Mesenchymal stem cell (in vitro differentiated cells and primary cell): ENCODE measurements at regions not wholly inside any gene's neighbourhood (a gene's known extent, or its start where the extent isn't known, plus 50 kb on each side); places are given as distances from the start of the nearest gene placed in this dataset.

Experiments used
- DNase-seq: peaks from one replicate; pipeline ENCODE4 v3.0.0-alpha.2; 2013
- H2AFZ ChIP-seq: one replicate; pipeline ENCODE4 v1.6.1; 2013; ENCODE audit warnings: low read depth, mild to moderate bottlenecking, control low read depth, inconsistent platforms, low read length, moderate library complexity
- H2AK5ac ChIP-seq: 2 replicates; pipeline ENCODE4 v1.6.1; 2013; ENCODE audit warnings: low read length, moderate library complexity, mild to moderate bottlenecking, inconsistent platforms; ENCODE audit not compliant: severe bottlenecking
- H2BK120ac ChIP-seq: one replicate; pipeline ENCODE4 v1.6.1; 2013; ENCODE audit warnings: low read depth, mild to moderate bottlenecking, inconsistent platforms, low read length, moderate library complexity
- H2BK12ac ChIP-seq, 2 experiments: one replicate each; pipeline ENCODE4 v1.6.1; 2013; ENCODE audit warnings: inconsistent platforms in 2 of 2, low read length in 2 of 2, mild to moderate bottlenecking in 2 of 2, moderate library complexity in 2 of 2, control low read depth in 1 of 2
- H2BK15ac ChIP-seq: one replicate; pipeline ENCODE4 v1.6.1; 2013; ENCODE audit warnings: mild to moderate bottlenecking, low read depth, inconsistent platforms; ENCODE audit not compliant: poor library complexity, severe bottlenecking
- H2BK5ac ChIP-seq: 2 replicates; pipeline ENCODE4 v1.6.1; 2013; ENCODE audit warnings: low read depth, mild to moderate bottlenecking, low read length, control low read depth, inconsistent platforms; ENCODE audit not compliant: poor library complexity, severe bottlenecking
- H3K14ac ChIP-seq, 2 experiments: one replicate each; pipeline ENCODE4 v1.6.1; 2013; ENCODE audit warnings: inconsistent platforms in 2 of 2, low read length in 2 of 2, control low read depth in 1 of 2, mild to moderate bottlenecking in 1 of 2, moderate library complexity in 1 of 2
- H3K18ac ChIP-seq, 2 experiments: one replicate each; pipeline ENCODE4 v1.6.1; 2013; ENCODE audit warnings: inconsistent platforms in 2 of 2, low read length in 2 of 2, control low read depth in 1 of 2, low read depth in 1 of 2, mild to moderate bottlenecking in 1 of 2
- H3K23ac ChIP-seq, 2 experiments: one replicate each; pipeline ENCODE4 v1.6.1; 2013; ENCODE audit warnings: inconsistent platforms in 2 of 2, low read length in 2 of 2, mild to moderate bottlenecking in 2 of 2, moderate library complexity in 2 of 2, control low read depth in 1 of 2
- H3K27ac ChIP-seq: 2 replicates; pipeline ENCODE4 v1.5.1; 2013; ENCODE audit warnings: mild to moderate bottlenecking, moderate library complexity, low read length, control low read depth, inconsistent platforms; ENCODE audit not compliant: poor library complexity, severe bottlenecking
- H3K27me3 ChIP-seq, 2 experiments: 2 replicates each; pipeline versions ENCODE4 v1.6.1 to v1.7.0; 2013; ENCODE audit warnings: low read length in 2 of 2, mild to moderate bottlenecking in 2 of 2, moderate library complexity in 2 of 2, control low read depth in 1 of 2, inconsistent platforms in 1 of 2; ENCODE audit not compliant: control insufficient read depth in 1 of 2, insufficient read depth in 1 of 2
- H3K36me3 ChIP-seq, 2 experiments: 2 replicates each; pipeline versions ENCODE4 v1.6.1 to v1.7.0; 2013; ENCODE audit warnings: low read length in 2 of 2, control low read depth in 1 of 2, inconsistent platforms in 1 of 2, low read depth in 1 of 2, mild to moderate bottlenecking in 1 of 2; ENCODE audit not compliant: insufficient read depth in 2 of 2, control insufficient read depth in 1 of 2
- H3K4ac ChIP-seq, 2 experiments: one replicate each; pipeline ENCODE4 v1.6.1; 2013; ENCODE audit warnings: inconsistent platforms in 2 of 2, low read length in 2 of 2, mild to moderate bottlenecking in 2 of 2, moderate library complexity in 2 of 2, control low read depth in 1 of 2, low read depth in 1 of 2
- H3K4me1 ChIP-seq: 2 replicates; pipeline ENCODE4 v1.6.1; 2013; ENCODE audit warnings: low read depth, low read length, control low read depth; ENCODE audit not compliant: control insufficient read depth, insufficient read depth
- H3K4me2 ChIP-seq: 2 replicates; pipeline ENCODE4 v1.6.1; 2013; ENCODE audit warnings: low read length, mild to moderate bottlenecking, inconsistent platforms; ENCODE audit not compliant: poor library complexity, severe bottlenecking
- H3K4me3 ChIP-seq, 2 experiments: 2 replicates each; pipeline versions ENCODE4 v1.5.1 to v1.7.0; 2013; ENCODE audit warnings: low read length in 2 of 2, mild to moderate bottlenecking in 2 of 2, control low read depth in 1 of 2, low read depth in 1 of 2; ENCODE audit not compliant: insufficient read depth in 1 of 2
- H3K79me1 ChIP-seq: replicated peaks from 2 replicates; pipeline ENCODE4 v1.6.1; 2013; ENCODE audit warnings: mild to moderate bottlenecking, control low read depth, low read length, inconsistent platforms; ENCODE audit not compliant: poor library complexity, severe bottlenecking
- H3K9ac ChIP-seq: 2 replicates; pipeline ENCODE4 v1.7.0; 2013; ENCODE audit warnings: mild to moderate bottlenecking, low read length, moderate library complexity
- H3K9me3 ChIP-seq: 2 replicates; pipeline ENCODE4 v1.7.0; 2013; ENCODE audit warnings: mild to moderate bottlenecking, low read length; ENCODE audit not compliant: control insufficient read depth
- H4K8ac ChIP-seq: one replicate; pipeline ENCODE4 v1.6.1; 2013; ENCODE audit warnings: inconsistent platforms, mild to moderate bottlenecking, low read length, moderate library complexity
- H4K91ac ChIP-seq: one replicate; pipeline ENCODE4 v1.6.1; 2013; ENCODE audit warnings: mild to moderate bottlenecking, low read length, inconsistent platforms
- WGBS: methylation state at CpG from one replicate; pipeline ENCODE4 v1.1.7; 2013; ENCODE audit warnings: mixed read lengths; 5-methylcytosine and 5-hydroxymethylcytosine counted together

DNA sequence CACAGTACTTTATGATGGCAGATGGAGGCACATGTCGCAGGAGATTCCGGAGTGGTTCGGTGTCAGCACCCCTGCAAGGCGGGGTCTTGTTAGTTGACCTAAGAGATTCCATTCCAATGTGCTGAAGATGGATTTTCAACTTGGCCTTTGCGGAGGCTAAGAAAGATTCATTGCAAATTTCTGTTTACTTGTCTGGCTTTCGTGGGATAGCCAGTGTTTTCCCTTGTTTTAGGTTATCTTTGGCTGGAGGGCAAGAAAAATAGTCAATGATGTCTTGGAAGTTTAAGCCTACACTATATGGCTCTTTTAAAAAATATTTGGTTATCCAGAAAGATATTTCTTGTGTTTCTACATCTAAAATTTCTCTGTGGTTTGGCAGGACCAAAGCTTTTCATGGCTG is 123.6 kb upstream of the PTCH1 start:
- Histone ChIP-seq H3K4me3 (no peak overlapping the region), H3K27me3 (peaks cover 0 to 19% of the 10 kb centered on the region in 2 experiments), H3K27ac (no peak overlapping the region), H3K4ac (no peak overlapping the region), H4K8ac (no peak overlapping the region), H2BK15ac (no peak overlapping the region), H3K18ac (no peak overlapping the region), H4K91ac (no peak overlapping the region), H2BK5ac (no peak overlapping the region), H3K9me3 (peaks cover 5% of the 10 kb centered on the region), H2BK120ac (no peak overlapping the region), H3K79me1 (no peaks in the 10 kb centered on the region), H3K9ac (no peak overlapping the region), H3K4me1 (peaks cover 3% of the 10 kb centered on the region), H2BK12ac (no peak overlapping the region), H2AFZ (no peak overlapping the region), H3K23ac (no peak overlapping the region), H3K14ac (no peak overlapping the region), H3K36me3 (no peaks in the 10 kb centered on the region), H3K4me2 (no peak overlapping the region), H2AK5ac (no peak overlapping the region)
- DNase-seq: no peak
- 93% methylated on average over 6 of the region's 6 CpGs for WGBS

DNA sequence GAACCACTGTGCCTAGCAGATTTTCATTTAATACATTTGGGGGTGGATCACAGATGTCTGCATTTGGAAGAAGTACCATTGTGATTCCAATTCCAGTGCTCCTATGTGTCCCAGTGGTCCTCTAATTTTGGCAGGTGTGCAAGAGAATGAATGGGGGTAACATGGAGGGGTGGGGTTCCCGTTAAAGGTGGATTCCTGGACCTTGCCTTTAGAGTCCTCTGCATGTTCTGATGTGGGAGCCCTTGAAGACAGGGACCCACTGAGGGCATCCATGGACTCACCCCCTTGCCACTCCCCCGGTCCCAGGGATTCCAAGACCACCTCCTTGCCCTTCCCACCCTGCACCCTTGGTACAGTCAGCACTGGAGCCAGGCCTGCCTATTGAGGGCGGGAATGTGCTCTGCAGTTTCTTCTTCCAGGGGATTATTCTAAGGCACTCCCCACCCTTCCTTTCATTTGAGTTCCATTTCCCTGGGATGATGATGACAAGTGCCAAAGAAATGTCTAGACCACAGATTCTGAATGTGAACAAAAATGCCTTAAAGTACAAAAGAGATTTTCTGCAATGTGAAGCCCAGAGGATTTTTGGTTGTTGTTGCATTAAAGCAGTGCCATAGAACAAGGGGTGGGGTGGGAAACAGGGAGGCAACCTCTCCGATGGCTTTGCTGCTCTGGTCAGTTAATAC is 119.4 kb upstream of the PTCH1 start:
- no peak overlapping the region for H3K4me2 ChIP-seq
- H2BK15ac ChIP-seq: no peak overlapping the region
- H3K79me1 ChIP-seq: no peaks in the 10 kb centered on the region
- H2BK12ac ChIP-seq: no peak overlapping the region
- H2AK5ac ChIP-seq: no peak overlapping the region
- peaks cover 9% of the 10 kb centered on the region for H3K9me3 ChIP-seq
- no peaks in the 10 kb centered on the region for H3K36me3 ChIP-seq
- 100% methylated on average over 3 of the region's 4 CpGs for WGBS
- no peak overlapping the region for H3K4me3 ChIP-seq
- H3K4ac ChIP-seq: no peak overlapping the region
- H2BK120ac ChIP-seq: no peak overlapping the region
- no peak overlapping the region for H3K23ac ChIP-seq
- H3K14ac ChIP-seq: no peak overlapping the region
- H4K91ac ChIP-seq: no peak overlapping the region
- H3K4me1 ChIP-seq: no peaks in the 10 kb centered on the region
- peaks cover 0 to 22% of the 10 kb centered on the region in 2 experiments for H3K27me3 ChIP-seq
- DNase-seq: no peak
- no peak overlapping the region for H4K8ac ChIP-seq
- H3K18ac ChIP-seq: no peak overlapping the region
- H2AFZ ChIP-seq: no peak overlapping the region
- H2BK5ac ChIP-seq: no peak overlapping the region
- H3K9ac ChIP-seq: no peak overlapping the region
- H3K27ac ChIP-seq: no peak overlapping the region

DNA sequence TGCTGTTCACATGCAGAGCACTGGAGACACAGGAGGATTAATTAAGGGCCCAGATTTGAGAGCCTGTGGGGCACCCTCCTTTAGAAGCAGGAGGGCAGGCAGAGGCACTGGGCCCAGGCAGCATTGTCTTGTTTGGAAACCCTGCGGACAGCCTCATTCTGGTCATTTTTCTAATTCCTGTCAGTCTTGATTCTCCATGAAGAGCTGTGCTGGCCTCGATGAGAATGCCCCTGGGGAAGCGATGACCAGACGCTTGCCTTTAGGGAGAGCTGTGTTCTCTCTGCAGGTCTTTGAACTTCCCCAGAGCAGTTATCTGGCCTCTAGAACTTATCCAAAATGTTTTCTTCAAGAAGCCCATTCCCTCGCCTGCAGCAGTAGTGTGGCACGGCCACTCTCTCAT is 117.8 kb upstream of the PTCH1 start:
- WGBS: 74% methylated on average over 6 of the region's 6 CpGs
- Histone ChIP-seq H4K91ac (no peak overlapping the region), H2BK5ac (no peak overlapping the region), H3K23ac (no peak overlapping the region), H3K4me2 (no peak overlapping the region), H3K4me3 (no peak overlapping the region), H3K9ac (no peak overlapping the region), H3K18ac (no peak overlapping the region), H2AFZ (no peak overlapping the region), H2BK12ac (no peak overlapping the region), H3K36me3 (no peaks in the 10 kb centered on the region), H3K4me1 (no peaks in the 10 kb centered on the region), H3K27ac (no peak overlapping the region), H3K27me3 (peaks cover 0 to 16% of the 10 kb centered on the region in 2 experiments), H2BK15ac (no peak overlapping the region), H3K79me1 (no peaks in the 10 kb centered on the region), H2AK5ac (no peak overlapping the region), H2BK120ac (no peak overlapping the region), H3K14ac (no peak overlapping the region), H4K8ac (no peak overlapping the region), H3K4ac (no peak overlapping the region), H3K9me3 (peaks cover 4% of the 10 kb centered on the region)
- DNase-seq: no peak

DNA sequence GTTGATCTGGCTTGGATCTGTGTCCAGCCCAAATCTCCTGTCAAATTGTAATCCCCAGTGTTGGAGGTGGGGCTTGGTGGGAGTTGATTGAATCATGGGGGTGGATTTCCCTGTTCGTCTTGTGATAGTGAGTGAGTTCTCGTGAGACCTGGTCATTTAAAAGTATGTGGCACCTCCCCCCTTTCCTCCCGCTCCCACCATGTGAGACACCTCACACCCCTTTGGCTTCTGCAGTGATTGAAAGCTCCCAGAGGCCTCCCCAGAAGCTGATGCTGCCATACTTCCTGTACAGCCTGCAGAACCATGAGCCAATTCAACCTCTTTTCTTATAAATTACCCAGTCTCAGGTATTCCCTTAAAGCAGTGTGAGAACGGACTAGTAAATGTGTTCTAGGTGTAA is 117.3 kb upstream of the PTCH1 start:
- Histone ChIP-seq H2AFZ (no peak overlapping the region), H2AK5ac (no peak overlapping the region), H3K79me1 (no peaks in the 10 kb centered on the region), H4K91ac (no peak overlapping the region), H3K9ac (no peak overlapping the region), H3K23ac (no peak overlapping the region), H3K36me3 (no peaks in the 10 kb centered on the region), H4K8ac (no peak overlapping the region), H3K14ac (no peak overlapping the region), H2BK15ac (no peak overlapping the region), H2BK5ac (no peak overlapping the region), H3K9me3 (peaks cover 4% of the 10 kb centered on the region), H3K4ac (no peak overlapping the region), H3K27me3 (peaks cover 0 to 16% of the 10 kb centered on the region in 2 experiments), H3K4me3 (no peak overlapping the region), H3K4me1 (no peaks in the 10 kb centered on the region), H3K4me2 (no peak overlapping the region), H3K27ac (no peak overlapping the region), H2BK120ac (no peak overlapping the region), H2BK12ac (no peak overlapping the region), H3K18ac (no peak overlapping the region)
- DNase-seq: no peak
- WGBS: 82% methylated on average over 4 of the region's 4 CpGs
